ENCODE measurements at regions not wholly inside any gene's neighbourhood (a gene's known extent, or its start where the extent isn't known, plus 50 kb on each side); places are given as distances from the start of the nearest gene placed in this dataset.

- TF ChIP-seq POLR2AphosphoS5 (IDR thresholded peaks at IDR 0.05; ENCODE audit: low read depth, low read length) (no peak), POU2F2 (IDR thresholded peaks at IDR 0.05; ENCODE audit: low read depth, low read length) (no peak), POLR2A (IDR thresholded peaks at IDR 0.05; ENCODE audit: low read depth, low read length) (no peak), TAF1 (IDR thresholded peaks at IDR 0.05; ENCODE audit: low read depth, low read length) (no peak), PAX5 (IDR thresholded peaks at IDR 0.05; ENCODE audit: insufficient read depth, low read length, severe bottlenecking) (no peak)
Measured at GRCh38 chr1:164006621-164007020, 552.4 kb upstream of the PBX1 start.
